Osteoblast (primary cell): ENCODE measurements at regions not wholly inside any gene's neighbourhood (a gene's known extent, or its start where the extent isn't known, plus 50 kb on each side); places are given as distances from the start of the nearest gene placed in this dataset.
A peak's percentile ranks its signal among the peaks of the same experiment; 100 is the strongest.

Experiments used
- DNase-seq: peaks from one replicate; pipeline ENCODE4 v3.0.0; 2011; ENCODE audit warnings: low spot score, mixed read lengths; ENCODE audit not compliant: insufficient read length; ENCODE audit errors: missing footprints
- H2AFZ ChIP-seq: 2 replicates; pipeline ENCODE4 v1.6.0; 2011; ENCODE audit warnings: mild to moderate bottlenecking, low read length
- H3K27ac ChIP-seq: 2 replicates; pipeline ENCODE4 v1.5.1; 2011; ENCODE audit warnings: mild to moderate bottlenecking, low read depth, low read length, moderate library complexity
- H3K27me3 ChIP-seq: 2 replicates; pipeline ENCODE4 v1.6.0; 2012; ENCODE audit warnings: mild to moderate bottlenecking, control low read depth, inconsistent platforms, low read length, moderate library complexity; ENCODE audit not compliant: insufficient read depth
- H3K36me3 ChIP-seq: 2 replicates; pipeline ENCODE4 v1.5.1; 2011; ENCODE audit warnings: mild to moderate bottlenecking, low read length, control low read depth, moderate library complexity; ENCODE audit not compliant: insufficient read depth
- H3K4me1 ChIP-seq: 2 replicates; pipeline ENCODE4 v1.5.1; 2011; ENCODE audit warnings: mild to moderate bottlenecking, low read length, control low read depth, moderate library complexity; ENCODE audit not compliant: insufficient read depth
- H3K4me2 ChIP-seq: 2 replicates; pipeline ENCODE4 v1.6.0; 2011; ENCODE audit warnings: mild to moderate bottlenecking, low read length; ENCODE audit not compliant: insufficient read depth
- H3K4me3 ChIP-seq: fragments of 200-600 bp; sonication (generic); 3 replicates; pipeline ENCODE4 v1.5.1; 2012; ENCODE audit warnings: mild to moderate bottlenecking, low read length, inconsistent platforms; ENCODE audit not compliant: insufficient read depth
- H3K79me2 ChIP-seq: 2 replicates; pipeline ENCODE4 v1.6.0; 2012; ENCODE audit warnings: mild to moderate bottlenecking, low read length, control low read depth, inconsistent platforms; ENCODE audit not compliant: insufficient read depth
- H3K9me3 ChIP-seq: 2 replicates; pipeline ENCODE4 v1.5.1; 2011; ENCODE audit warnings: low read depth, low read length, control low read depth
- H4K20me1 ChIP-seq: 2 replicates; pipeline ENCODE4 v1.6.0; 2012; ENCODE audit warnings: mild to moderate bottlenecking, low read length, control low read depth; ENCODE audit not compliant: insufficient read depth
- TF ChIP-seq, protein P1 (sequence below): IDR thresholded peaks from 2 replicates; pipeline ENCODE4 v1.5.1; 2011; ENCODE audit warnings: mild to moderate bottlenecking, low read depth, low read length, moderate library complexity; ENCODE audit errors: extremely low read depth

DNA sequence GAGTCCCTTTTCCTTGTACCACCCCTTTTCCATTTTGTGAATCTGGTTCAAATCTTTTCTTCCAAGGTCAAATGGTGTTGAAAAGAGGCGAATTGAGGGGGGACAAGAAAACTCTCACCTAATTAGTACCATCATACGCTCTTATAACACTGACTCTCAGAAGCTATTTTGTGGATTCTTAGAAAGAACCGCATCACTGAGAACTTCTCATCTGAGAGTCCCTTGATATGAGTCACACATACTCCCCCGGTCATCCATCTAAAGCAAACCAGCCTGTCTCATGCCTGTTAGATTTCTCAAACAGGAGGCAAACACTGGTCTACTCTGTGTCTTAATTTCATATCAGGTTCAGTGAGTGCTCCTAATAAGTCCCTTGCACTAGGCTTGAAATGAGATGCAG, 76.5 kb upstream of the SPRED1 start:
- TF ChIP-seq, protein P1, sequence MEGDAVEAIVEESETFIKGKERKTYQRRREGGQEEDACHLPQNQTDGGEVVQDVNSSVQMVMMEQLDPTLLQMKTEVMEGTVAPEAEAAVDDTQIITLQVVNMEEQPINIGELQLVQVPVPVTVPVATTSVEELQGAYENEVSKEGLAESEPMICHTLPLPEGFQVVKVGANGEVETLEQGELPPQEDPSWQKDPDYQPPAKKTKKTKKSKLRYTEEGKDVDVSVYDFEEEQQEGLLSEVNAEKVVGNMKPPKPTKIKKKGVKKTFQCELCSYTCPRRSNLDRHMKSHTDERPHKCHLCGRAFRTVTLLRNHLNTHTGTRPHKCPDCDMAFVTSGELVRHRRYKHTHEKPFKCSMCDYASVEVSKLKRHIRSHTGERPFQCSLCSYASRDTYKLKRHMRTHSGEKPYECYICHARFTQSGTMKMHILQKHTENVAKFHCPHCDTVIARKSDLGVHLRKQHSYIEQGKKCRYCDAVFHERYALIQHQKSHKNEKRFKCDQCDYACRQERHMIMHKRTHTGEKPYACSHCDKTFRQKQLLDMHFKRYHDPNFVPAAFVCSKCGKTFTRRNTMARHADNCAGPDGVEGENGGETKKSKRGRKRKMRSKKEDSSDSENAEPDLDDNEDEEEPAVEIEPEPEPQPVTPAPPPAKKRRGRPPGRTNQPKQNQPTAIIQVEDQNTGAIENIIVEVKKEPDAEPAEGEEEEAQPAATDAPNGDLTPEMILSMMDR: no peak
- no peak overlapping the region for H2AFZ ChIP-seq
- H3K4me1 ChIP-seq: peaks cover 6% of the 10 kb centered on the region
- H3K27ac ChIP-seq: no peak overlapping the region
- no peak for DNase-seq
- H3K9me3 ChIP-seq: no peaks in the 10 kb centered on the region
- peak overlapping the region; percentile 40 for H3K4me2 ChIP-seq
- no peaks in the 10 kb centered on the region for H3K27me3 ChIP-seq
- no peak overlapping the region for H3K4me3 ChIP-seq
- H4K20me1 ChIP-seq: no peaks in the 10 kb centered on the region
- no peaks in the 10 kb centered on the region for H3K79me2 ChIP-seq
- no peaks in the 10 kb centered on the region for H3K36me3 ChIP-seq

DNA sequence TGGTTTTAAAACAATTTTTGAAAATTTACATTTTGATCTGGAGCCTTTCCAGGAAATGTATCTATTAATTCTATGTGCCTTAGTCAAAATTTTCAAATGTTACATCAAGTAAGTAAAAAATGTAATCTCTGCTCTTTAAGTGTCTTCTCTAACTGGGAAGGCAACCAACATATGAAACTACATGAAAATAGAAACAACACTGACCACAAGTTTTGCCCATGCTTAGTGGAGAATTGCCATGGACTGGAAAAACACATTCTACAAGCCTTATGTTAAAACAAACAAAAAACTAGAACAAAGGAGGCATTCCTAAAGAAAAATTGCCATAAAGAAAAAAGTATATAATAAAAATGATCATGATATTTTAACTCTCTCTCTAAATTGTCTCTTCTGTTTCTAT, 75.9 kb upstream of the SPRED1 start:
- Histone ChIP-seq H3K79me2 (no peaks in the 10 kb centered on the region), H3K4me2 (no peak overlapping the region), H3K4me1 (peaks cover 6% of the 10 kb centered on the region), H3K36me3 (no peaks in the 10 kb centered on the region), H4K20me1 (no peaks in the 10 kb centered on the region), H3K4me3 (no peak overlapping the region), H3K27me3 (no peaks in the 10 kb centered on the region), H3K9me3 (no peaks in the 10 kb centered on the region), H3K27ac (no peak overlapping the region), H2AFZ (no peak overlapping the region)
- TF ChIP-seq, protein P1: no peak
- no peak for DNase-seq

DNA sequence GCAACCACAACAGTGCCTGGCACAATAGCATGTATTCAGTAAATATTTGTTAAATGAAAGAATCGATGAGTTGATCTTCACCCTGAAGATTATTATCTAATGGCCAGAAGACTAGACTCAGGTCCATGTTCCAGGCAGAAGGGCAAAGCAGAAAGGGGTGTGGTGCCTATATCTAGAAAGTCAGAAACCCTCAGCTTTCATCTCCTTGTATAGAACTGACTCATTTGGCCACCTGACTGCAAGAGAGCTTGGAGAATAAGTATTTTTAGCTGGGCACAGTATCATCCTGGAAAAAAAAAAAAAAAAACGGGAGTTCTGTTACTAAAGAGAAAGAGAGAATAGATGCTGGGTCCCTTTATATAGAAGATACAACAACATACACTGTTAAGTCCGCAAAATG, 69.7 kb upstream of the SPRED1 start:
- Histone ChIP-seq H4K20me1 (no peaks in the 10 kb centered on the region), H3K36me3 (no peaks in the 10 kb centered on the region), H3K4me1 (no peaks in the 10 kb centered on the region), H3K79me2 (no peaks in the 10 kb centered on the region), H3K4me2 (no peak overlapping the region), H3K4me3 (no peak overlapping the region), H3K27ac (no peak overlapping the region), H3K27me3 (peaks cover 4% of the 10 kb centered on the region), H2AFZ (peak overlapping the region; percentile 4), H3K9me3 (no peaks in the 10 kb centered on the region)
- TF ChIP-seq, protein P1: no peak
- no peak for DNase-seq

- H4K20me1 ChIP-seq: no peaks in the 10 kb centered on the region
- no peak overlapping the region for H3K27ac ChIP-seq
- peaks cover 8% of the 10 kb centered on the region for H3K27me3 ChIP-seq
- H3K36me3 ChIP-seq: no peaks in the 10 kb centered on the region
- H3K9me3 ChIP-seq: no peaks in the 10 kb centered on the region
- no peak overlapping the region for H3K4me3 ChIP-seq
- H2AFZ ChIP-seq: no peak overlapping the region
- TF ChIP-seq, protein P1: no peak
- no peak for DNase-seq
- no peak overlapping the region for H3K4me2 ChIP-seq
- no peaks in the 10 kb centered on the region for H3K79me2 ChIP-seq
- no peaks in the 10 kb centered on the region for H3K4me1 ChIP-seq
Measured at GRCh38 chr15:38186507-38186906, 66.1 kb upstream of the SPRED1 start.
